ENCODE measurements at regions not wholly inside any gene's neighbourhood (a gene's known extent, or its start where the extent isn't known, plus 50 kb on each side); places are given as distances from the start of the nearest gene placed in this dataset.

DNA sequence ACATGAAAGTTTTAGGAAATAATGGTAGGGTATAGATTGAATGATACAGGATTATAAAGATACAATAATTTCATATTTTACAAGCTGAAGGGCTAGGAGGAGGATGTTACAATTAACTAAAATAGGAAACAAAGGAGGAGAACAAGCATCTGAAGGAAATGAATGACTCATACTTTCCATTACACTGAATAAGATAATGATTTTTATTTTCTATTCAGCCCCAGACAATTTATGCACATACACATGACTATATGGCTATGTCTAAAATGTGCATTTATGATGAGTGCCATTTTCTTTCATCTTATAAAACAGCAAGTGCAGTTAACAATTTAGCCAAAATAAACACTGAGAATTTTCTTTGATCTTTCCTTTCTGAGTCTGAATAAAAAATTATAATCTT, 994.6 kb upstream of the ADGRB3 start:
- H3K36me3 ChIP-seq (ENCODE audit: insufficient read depth in 1 of 2, low read depth in 1 of 2), result no peaks in the 10 kb centered on the region
- ATAC-seq, result no peak

DNA sequence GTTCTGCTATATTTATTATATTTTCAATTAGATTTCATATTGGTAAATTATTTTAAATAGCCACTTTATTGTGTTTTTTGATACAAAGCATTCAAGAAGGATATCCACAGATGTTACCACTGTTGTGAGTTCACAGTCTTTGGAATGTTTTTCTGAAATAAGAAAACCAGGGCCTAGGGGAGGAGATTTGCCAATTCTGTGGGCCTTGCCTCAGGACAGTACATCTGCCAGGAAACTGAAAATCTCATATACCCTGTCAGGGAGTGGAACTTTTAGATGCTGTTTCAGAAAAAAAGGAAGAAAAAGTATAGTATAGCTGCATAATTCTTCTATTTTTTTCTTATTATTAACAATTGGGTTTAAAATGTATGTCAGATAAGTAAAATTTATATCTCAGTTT, 995.9 kb upstream of the ADGRB3 start:
- no peak for ATAC-seq
- DNase-seq, result no peak
- Histone ChIP-seq H3K4me3 (no peak overlapping the region), H3K4me1 (no peaks in the 10 kb centered on the region), H3K27me3 (ENCODE audit: insufficient read depth in 3 of 3, low read length in 2 of 3) (no peaks in the 10 kb centered on the region), H3K36me3 (ENCODE audit: insufficient read depth in 1 of 2, low read depth in 1 of 2) (no peaks in the 10 kb centered on the region), H3K27ac (no peak overlapping the region), H3K9me3 (no peaks in the 10 kb centered on the region)
- intact Hi-C loops (cut with DNase I), result no loop called here
- TF ChIP-seq, protein P1, sequence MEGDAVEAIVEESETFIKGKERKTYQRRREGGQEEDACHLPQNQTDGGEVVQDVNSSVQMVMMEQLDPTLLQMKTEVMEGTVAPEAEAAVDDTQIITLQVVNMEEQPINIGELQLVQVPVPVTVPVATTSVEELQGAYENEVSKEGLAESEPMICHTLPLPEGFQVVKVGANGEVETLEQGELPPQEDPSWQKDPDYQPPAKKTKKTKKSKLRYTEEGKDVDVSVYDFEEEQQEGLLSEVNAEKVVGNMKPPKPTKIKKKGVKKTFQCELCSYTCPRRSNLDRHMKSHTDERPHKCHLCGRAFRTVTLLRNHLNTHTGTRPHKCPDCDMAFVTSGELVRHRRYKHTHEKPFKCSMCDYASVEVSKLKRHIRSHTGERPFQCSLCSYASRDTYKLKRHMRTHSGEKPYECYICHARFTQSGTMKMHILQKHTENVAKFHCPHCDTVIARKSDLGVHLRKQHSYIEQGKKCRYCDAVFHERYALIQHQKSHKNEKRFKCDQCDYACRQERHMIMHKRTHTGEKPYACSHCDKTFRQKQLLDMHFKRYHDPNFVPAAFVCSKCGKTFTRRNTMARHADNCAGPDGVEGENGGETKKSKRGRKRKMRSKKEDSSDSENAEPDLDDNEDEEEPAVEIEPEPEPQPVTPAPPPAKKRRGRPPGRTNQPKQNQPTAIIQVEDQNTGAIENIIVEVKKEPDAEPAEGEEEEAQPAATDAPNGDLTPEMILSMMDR (IDR thresholded peaks at IDR 0.05), result no peak

More for the DNA sequence above, 994.6 kb upstream of the ADGRB3 start:
- DNase-seq, result no peak
- TF ChIP-seq, protein P1 (IDR thresholded peaks at IDR 0.05), result no peak
- H3K27ac ChIP-seq, result no peak overlapping the region
- no peaks in the 10 kb centered on the region for H3K27me3 ChIP-seq (ENCODE audit: insufficient read depth in 3 of 3, low read length in 2 of 3)
- no peak overlapping the region for H3K4me3 ChIP-seq
- no peaks in the 10 kb centered on the region for H3K9me3 ChIP-seq
- no peaks in the 10 kb centered on the region for H3K4me1 ChIP-seq
- intact Hi-C loops (cut with DNase I), result no loop called here

DNA sequence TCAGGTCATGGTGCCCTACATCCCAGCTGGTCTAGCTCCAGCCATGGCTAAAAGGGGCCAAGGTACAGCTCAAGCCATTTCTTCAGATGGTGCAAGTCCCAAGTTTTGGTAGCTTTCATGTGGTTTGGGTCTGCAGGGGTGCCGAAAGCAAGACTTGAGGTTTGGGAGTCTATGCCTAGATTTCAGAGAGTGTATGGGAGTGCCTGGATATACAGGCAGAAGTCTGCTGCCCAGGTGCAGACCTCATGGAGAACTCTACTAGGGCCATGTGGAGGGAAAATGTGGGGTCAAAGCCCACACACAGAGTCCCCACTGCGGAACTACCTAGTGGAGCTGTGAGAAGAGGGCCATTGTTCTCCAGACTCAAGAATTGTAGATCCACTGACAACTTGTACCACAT, 1000.9 kb upstream of the ADGRB3 start:
- intact Hi-C loops (cut with DNase I), result no loop called here
- TF ChIP-seq, protein P1 (IDR thresholded peaks at IDR 0.05), result no peak
- ATAC-seq (no peak), DNase-seq (no peak)
- no peak overlapping the region for H3K27ac ChIP-seq
- H3K4me1 ChIP-seq, result no peaks in the 10 kb centered on the region
- H3K9me3 ChIP-seq, result no peaks in the 10 kb centered on the region
- 93 to 96% (median 94%) methylated on average over 2 of the region's 2 CpGs for WGBS, 3 donors
- no peak overlapping the region for H3K4me3 ChIP-seq
- no peaks in the 10 kb centered on the region for H3K36me3 ChIP-seq (ENCODE audit: insufficient read depth in 1 of 2, low read depth in 1 of 2)
- H3K27me3 ChIP-seq (ENCODE audit: insufficient read depth in 3 of 3, low read length in 2 of 3), result no peaks in the 10 kb centered on the region

DNA sequence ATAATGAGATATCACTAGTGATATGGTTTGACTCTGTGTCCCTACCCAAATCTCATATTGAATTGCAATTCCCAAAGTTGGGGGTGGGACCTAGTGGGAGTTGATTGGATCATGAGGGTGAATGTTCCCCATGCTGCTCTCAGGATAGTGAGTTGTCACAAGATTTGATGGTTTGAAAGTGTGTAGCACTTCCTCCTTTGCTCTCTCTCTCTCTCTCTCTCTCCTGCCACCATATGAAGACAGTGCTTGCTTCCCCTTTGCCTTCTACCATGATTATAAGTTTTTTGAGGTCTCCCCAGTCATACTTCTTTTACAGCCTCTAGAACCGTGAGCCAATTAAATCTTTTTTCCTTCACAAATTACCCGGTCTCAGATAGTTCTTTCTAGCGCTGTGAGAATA, 1002.0 kb upstream of the ADGRB3 start:
- TF ChIP-seq, protein P1 (IDR thresholded peaks at IDR 0.05), result no peak
- DNase-seq, result no peak
- no peak overlapping the region for H3K27ac ChIP-seq

DNA sequence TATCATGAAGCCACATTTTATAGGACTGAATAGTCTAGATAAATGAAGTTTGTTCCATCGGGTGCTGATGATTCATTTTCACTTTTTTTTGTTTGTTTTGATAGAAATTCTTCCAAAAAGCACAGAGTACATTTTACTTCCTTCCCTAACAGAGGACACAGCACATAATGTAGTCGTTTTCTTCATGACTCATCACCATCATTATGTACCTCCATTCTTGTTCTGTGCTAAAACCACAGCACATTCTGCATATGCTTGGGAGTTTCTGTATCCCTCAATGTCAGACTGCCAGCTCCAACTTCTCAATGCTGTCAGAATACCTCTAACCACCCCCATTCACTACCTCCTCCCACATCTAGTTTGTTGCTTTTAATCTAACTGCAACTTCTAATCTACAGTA, 1004.9 kb upstream of the ADGRB3 start:
- intact Hi-C loops (cut with DNase I), result no loop called here
- H3K27ac ChIP-seq, result no peak overlapping the region
- no peaks in the 10 kb centered on the region for H3K9me3 ChIP-seq
- H3K36me3 ChIP-seq (ENCODE audit: insufficient read depth in 1 of 2, low read depth in 1 of 2), result no peaks in the 10 kb centered on the region
- no peak overlapping the region for H3K4me3 ChIP-seq
- TF ChIP-seq, protein P1 (IDR thresholded peaks at IDR 0.05), result no peak
- no peaks in the 10 kb centered on the region for H3K4me1 ChIP-seq
- ATAC-seq (no peak), DNase-seq (no peak)
- 13 to 26% (median 23%) methylated on average over 2 of the region's 2 CpGs for WGBS, 3 donors
- H3K27me3 ChIP-seq (ENCODE audit: insufficient read depth in 3 of 3, low read length in 2 of 3), result no peaks in the 10 kb centered on the region

More for the DNA sequence above, 1002.0 kb upstream of the ADGRB3 start:
- Histone ChIP-seq H3K27me3 (ENCODE audit: insufficient read depth in 3 of 3, low read length in 2 of 3) (no peaks in the 10 kb centered on the region), H3K36me3 (ENCODE audit: insufficient read depth in 1 of 2, low read depth in 1 of 2) (no peaks in the 10 kb centered on the region), H3K4me3 (no peak overlapping the region), H3K9me3 (no peaks in the 10 kb centered on the region), H3K4me1 (no peaks in the 10 kb centered on the region)
- WGBS, 3 donors, result 78 to 84% (median 78%) methylated on average over 3 of the region's 3 CpGs
- no peak for ATAC-seq
- intact Hi-C loops (cut with DNase I), result no loop called here
